ENCODE measurements at regions not wholly inside any gene's neighbourhood (a gene's known extent, or its start where the extent isn't known, plus 50 kb on each side); places are given as distances from the start of the nearest gene placed in this dataset.

DNA sequence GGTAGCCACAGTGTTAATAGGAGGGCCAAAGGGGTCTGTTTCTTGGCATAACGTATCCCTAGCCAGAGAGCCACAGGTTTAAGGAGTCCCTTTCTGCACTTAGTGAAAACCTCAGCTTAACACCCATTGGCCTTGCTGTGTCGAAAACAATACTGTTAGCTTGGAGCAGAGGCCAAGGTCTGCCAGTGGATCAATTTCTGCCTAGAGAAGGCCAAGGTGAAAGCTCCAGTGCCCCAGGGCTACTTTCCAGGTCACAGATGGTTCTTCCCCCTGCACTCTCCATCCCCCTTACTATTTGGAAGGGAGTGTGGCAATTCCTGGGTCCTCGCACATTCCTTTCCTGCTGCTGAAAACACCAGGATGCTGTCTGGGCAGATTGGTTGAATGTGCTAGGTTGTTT, 74.8 kb upstream of the TNP1 start:
- H4K20me1 ChIP-seq (replicated peaks; ENCODE audit: insufficient read depth), result no peaks in the 10 kb centered on the region
- peaks cover 4% of the 10 kb centered on the region; the same call in 2 of the 3 replicates for H3K4me1 Mint-ChIP-seq
- no peaks in the 10 kb centered on the region for H3K79me2 ChIP-seq (replicated peaks; ENCODE audit: insufficient read depth)
- no peaks in the 10 kb centered on the region for H3K36me3 ChIP-seq (ENCODE audit: insufficient read depth)
- H3K36me3 Mint-ChIP-seq (ENCODE audit: low read depth), result no peaks in the 10 kb centered on the region
- TF ChIP-seq EZH2 (IDR thresholded peaks at IDR 0.05; ENCODE audit: low read depth, unreplicated experiment) (no peak), CREB1 (CRISPR knock-in tag; IDR thresholded peaks at IDR 0.05; ENCODE audit: low read depth) (no peak)
- H3K27ac ChIP-seq (ENCODE audit: low read depth), result no peak overlapping the region
- H3K9me2 ChIP-seq (ENCODE audit: insufficient read depth), result peaks cover 8% of the 10 kb centered on the region; the same call in 1 of the 2 replicates
- H3K27me3 Mint-ChIP-seq (ENCODE audit: insufficient read depth, low read depth, poor library complexity), result peaks cover 2% of the 10 kb centered on the region
- H3K27ac Mint-ChIP-seq, result no peak overlapping the region
- no peak overlapping the region for H3K4me3 Mint-ChIP-seq
- no peak overlapping the region for H3K4me2 ChIP-seq
- no peaks in the 10 kb centered on the region for H3F3A ChIP-seq (replicated peaks; ENCODE audit: low read depth)
- ATAC-seq, result no peak
- no peak overlapping the region for H3K4me3 ChIP-seq
- H3K27me3 ChIP-seq (ENCODE audit: insufficient read depth), result no peaks in the 10 kb centered on the region
- DNase-seq (ENCODE audit: low spot score), result no peak
- H2AFZ ChIP-seq, result peak overlapping the region; percentile 80
- H3K9me3 Mint-ChIP-seq, result peaks cover 2% of the 10 kb centered on the region; the same call in 1 of the 3 replicates
- no peaks in the 10 kb centered on the region for H3K4me1 ChIP-seq (ENCODE audit: insufficient read depth)

DNA sequence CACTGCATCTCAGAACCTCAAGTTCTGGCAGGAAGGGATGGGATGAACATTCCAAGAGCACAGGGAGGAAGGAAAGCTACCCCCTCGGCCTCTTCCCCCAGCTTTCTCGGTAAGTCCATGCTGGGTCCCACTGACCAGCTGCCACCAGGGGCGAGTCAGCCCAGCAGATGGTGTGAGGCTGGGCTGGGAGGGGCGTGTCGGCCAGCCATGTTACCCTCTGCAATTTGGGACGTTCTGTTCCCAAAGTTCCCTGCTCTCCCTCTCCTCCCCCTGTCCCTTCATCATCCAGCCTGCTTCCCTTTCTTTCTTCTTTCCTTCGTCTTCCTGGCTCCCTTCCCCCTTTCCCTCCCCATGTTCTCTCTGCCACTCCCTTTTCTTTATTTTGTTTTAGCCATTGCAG, 74.3 kb upstream of the TNP1 start:
- DNase-seq (ENCODE audit: low spot score) (no peak), ATAC-seq (peak; percentile 66)
- no peaks in the 10 kb centered on the region for H3K36me3 ChIP-seq (ENCODE audit: insufficient read depth)
- peak overlapping the region; percentile 80 for H2AFZ ChIP-seq
- H3K4me2 ChIP-seq, result no peak overlapping the region
- H3K27ac ChIP-seq (ENCODE audit: low read depth), result no peak overlapping the region
- H4K20me1 ChIP-seq (replicated peaks; ENCODE audit: insufficient read depth), result no peaks in the 10 kb centered on the region
- no peak overlapping the region for H3K4me3 ChIP-seq
- H3F3A ChIP-seq (replicated peaks; ENCODE audit: low read depth), result no peaks in the 10 kb centered on the region
- H3K27me3 ChIP-seq (ENCODE audit: insufficient read depth), result no peaks in the 10 kb centered on the region
- Mint-ChIP-seq H3K4me3 (no peak overlapping the region), H3K9me3 (peaks cover 6% of the 10 kb centered on the region; the same call in 1 of the 3 replicates), H3K27ac (no peak overlapping the region; the same call in 1 of the 2 replicates), H3K36me3 (ENCODE audit: low read depth) (no peaks in the 10 kb centered on the region), H3K4me1 (peaks cover 4% of the 10 kb centered on the region; the same call in 2 of the 3 replicates), H3K27me3 (ENCODE audit: insufficient read depth, low read depth, poor library complexity) (peaks cover 2% of the 10 kb centered on the region)
- H3K4me1 ChIP-seq (ENCODE audit: insufficient read depth), result no peaks in the 10 kb centered on the region
- peaks cover 9% of the 10 kb centered on the region; the same call in 1 of the 2 replicates for H3K9me2 ChIP-seq (ENCODE audit: insufficient read depth)
- H3K79me2 ChIP-seq (replicated peaks; ENCODE audit: insufficient read depth), result no peaks in the 10 kb centered on the region
- TF ChIP-seq ZNF114 (CRISPR knock-in tag; IDR thresholded peaks at IDR 0.05) (no peak), STAT1 (IDR thresholded peaks at IDR 0.05; ENCODE audit: unreplicated experiment) (no peak), CREB1 (CRISPR knock-in tag; IDR thresholded peaks at IDR 0.05; ENCODE audit: low read depth) (no peak), EZH2phosphoT487 (IDR thresholded peaks at IDR 0.05; ENCODE audit: unreplicated experiment) (no peak), POLR2AphosphoS5 (IDR thresholded peaks at IDR 0.05; ENCODE audit: low read depth) (no peak), NANOG (IDR thresholded peaks at IDR 0.05; ENCODE audit: borderline replicate concordance) (no peak), JUNB (IDR thresholded peaks at IDR 0.05; ENCODE audit: unreplicated experiment) (no peak), ZNF331 (CRISPR knock-in tag; IDR thresholded peaks at IDR 0.05; ENCODE audit: low read depth) (no peak), EZH2 (IDR thresholded peaks at IDR 0.05; ENCODE audit: low read depth, unreplicated experiment) (no peak)
- TF ChIP-seq, protein P1, sequence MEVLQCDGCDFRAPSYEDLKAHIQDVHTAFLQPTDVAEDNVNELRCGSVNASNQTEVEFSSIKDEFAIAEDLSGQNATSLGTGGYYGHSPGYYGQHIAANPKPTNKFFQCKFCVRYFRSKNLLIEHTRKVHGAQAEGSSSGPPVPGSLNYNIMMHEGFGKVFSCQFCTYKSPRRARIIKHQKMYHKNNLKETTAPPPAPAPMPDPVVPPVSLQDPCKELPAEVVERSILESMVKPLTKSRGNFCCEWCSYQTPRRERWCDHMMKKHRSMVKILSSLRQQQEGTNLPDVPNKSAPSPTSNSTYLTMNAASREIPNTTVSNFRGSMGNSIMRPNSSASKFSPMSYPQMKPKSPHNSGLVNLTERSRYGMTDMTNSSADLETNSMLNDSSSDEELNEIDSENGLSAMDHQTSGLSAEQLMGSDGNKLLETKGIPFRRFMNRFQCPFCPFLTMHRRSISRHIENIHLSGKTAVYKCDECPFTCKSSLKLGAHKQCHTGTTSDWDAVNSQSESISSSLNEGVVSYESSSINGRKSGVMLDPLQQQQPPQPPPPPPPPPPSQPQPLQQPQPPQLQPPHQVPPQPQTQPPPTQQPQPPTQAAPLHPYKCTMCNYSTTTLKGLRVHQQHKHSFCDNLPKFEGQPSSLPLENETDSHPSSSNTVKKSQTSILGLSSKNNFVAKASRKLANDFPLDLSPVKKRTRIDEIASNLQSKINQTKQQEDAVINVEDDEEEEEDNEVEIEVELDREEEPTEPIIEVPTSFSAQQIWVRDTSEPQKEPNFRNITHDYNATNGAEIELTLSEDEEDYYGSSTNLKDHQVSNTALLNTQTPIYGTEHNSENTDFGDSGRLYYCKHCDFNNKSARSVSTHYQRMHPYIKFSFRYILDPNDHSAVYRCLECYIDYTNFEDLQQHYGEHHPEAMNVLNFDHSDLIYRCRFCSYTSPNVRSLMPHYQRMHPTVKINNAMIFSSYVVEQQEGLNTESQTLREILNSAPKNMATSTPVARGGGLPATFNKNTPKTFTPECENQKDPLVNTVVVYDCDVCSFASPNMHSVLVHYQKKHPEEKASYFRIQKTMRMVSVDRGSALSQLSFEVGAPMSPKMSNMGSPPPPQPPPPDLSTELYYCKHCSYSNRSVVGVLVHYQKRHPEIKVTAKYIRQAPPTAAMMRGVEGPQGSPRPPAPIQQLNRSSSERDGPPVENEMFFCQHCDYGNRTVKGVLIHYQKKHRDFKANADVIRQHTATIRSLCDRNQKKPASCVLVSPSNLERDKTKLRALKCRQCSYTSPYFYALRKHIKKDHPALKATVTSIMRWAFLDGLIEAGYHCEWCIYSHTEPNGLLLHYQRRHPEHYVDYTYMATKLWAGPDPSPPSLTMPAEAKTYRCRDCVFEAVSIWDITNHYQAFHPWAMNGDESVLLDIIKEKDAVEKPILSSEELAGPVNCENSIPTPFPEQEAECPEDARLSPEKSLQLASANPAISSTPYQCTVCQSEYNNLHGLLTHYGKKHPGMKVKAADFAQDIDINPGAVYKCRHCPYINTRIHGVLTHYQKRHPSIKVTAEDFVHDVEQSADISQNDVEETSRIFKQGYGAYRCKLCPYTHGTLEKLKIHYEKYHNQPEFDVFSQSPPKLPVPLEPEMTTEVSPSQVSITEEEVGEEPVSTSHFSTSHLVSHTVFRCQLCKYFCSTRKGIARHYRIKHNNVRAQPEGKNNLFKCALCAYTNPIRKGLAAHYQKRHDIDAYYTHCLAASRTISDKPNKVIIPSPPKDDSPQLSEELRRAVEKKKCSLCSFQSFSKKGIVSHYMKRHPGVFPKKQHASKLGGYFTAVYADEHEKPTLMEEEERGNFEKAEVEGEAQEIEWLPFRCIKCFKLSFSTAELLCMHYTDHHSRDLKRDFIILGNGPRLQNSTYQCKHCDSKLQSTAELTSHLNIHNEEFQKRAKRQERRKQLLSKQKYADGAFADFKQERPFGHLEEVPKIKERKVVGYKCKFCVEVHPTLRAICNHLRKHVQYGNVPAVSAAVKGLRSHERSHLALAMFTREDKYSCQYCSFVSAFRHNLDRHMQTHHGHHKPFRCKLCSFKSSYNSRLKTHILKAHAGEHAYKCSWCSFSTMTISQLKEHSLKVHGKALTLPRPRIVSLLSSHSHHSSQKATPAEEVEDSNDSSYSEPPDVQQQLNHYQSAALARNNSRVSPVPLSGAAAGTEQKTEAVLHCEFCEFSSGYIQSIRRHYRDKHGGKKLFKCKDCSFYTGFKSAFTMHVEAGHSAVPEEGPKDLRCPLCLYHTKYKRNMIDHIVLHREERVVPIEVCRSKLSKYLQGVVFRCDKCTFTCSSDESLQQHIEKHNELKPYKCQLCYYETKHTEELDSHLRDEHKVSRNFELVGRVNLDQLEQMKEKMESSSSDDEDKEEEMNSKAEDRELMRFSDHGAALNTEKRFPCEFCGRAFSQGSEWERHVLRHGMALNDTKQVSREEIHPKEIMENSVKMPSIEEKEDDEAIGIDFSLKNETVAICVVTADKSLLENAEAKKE (CRISPR knock-in tag; IDR thresholded peaks at IDR 0.05), result no peak
- TF ChIP-seq, protein P2, sequence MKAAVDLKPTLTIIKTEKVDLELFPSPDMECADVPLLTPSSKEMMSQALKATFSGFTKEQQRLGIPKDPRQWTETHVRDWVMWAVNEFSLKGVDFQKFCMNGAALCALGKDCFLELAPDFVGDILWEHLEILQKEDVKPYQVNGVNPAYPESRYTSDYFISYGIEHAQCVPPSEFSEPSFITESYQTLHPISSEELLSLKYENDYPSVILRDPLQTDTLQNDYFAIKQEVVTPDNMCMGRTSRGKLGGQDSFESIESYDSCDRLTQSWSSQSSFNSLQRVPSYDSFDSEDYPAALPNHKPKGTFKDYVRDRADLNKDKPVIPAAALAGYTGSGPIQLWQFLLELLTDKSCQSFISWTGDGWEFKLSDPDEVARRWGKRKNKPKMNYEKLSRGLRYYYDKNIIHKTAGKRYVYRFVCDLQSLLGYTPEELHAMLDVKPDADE (IDR thresholded peaks at IDR 0.05), result no peak
- TF ChIP-seq, protein P3, sequence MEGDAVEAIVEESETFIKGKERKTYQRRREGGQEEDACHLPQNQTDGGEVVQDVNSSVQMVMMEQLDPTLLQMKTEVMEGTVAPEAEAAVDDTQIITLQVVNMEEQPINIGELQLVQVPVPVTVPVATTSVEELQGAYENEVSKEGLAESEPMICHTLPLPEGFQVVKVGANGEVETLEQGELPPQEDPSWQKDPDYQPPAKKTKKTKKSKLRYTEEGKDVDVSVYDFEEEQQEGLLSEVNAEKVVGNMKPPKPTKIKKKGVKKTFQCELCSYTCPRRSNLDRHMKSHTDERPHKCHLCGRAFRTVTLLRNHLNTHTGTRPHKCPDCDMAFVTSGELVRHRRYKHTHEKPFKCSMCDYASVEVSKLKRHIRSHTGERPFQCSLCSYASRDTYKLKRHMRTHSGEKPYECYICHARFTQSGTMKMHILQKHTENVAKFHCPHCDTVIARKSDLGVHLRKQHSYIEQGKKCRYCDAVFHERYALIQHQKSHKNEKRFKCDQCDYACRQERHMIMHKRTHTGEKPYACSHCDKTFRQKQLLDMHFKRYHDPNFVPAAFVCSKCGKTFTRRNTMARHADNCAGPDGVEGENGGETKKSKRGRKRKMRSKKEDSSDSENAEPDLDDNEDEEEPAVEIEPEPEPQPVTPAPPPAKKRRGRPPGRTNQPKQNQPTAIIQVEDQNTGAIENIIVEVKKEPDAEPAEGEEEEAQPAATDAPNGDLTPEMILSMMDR (conservative IDR thresholded peaks at IDR 0.05; ENCODE audit: low read depth in 2 of 2), result no peak
